Fibroblast of lung (primary cell): ENCODE measurements at regions not wholly inside any gene's neighbourhood (a gene's known extent, or its start where the extent isn't known, plus 50 kb on each side); places are given as distances from the start of the nearest gene placed in this dataset.

Source experiments
- DNase-seq, 2 donors: peaks; one replicate each; pipeline versions ENCODE4 v3.0.0 to v3.0.0-alpha.2; 2010; ENCODE audit warnings: low read depth in 2 of 2
- H2AFZ ChIP-seq: 2 replicates; pipeline ENCODE4 v1.5.1; 2012; ENCODE audit warnings: low read length, control low read depth, inconsistent platforms
- H3K27ac ChIP-seq: 2 replicates; pipeline ENCODE4 v1.5.1; 2011; ENCODE audit warnings: low read length, control low read depth; ENCODE audit not compliant: insufficient read depth
- H3K27me3 ChIP-seq: 2 replicates; pipeline ENCODE4 v1.5.1; 2011; ENCODE audit warnings: mild to moderate bottlenecking, low read length; ENCODE audit not compliant: control insufficient read depth, insufficient read depth
- H3K36me3 ChIP-seq: 2 replicates; pipeline ENCODE4 v1.5.1; 2011; ENCODE audit warnings: low read length; ENCODE audit not compliant: control insufficient read depth, insufficient read depth
- H3K4me1 ChIP-seq: 2 replicates; pipeline ENCODE4 v1.5.1; 2011; ENCODE audit warnings: low read length; ENCODE audit not compliant: control insufficient read depth, insufficient read depth; ENCODE audit errors: extremely low read depth
- H3K4me2 ChIP-seq: 2 replicates; pipeline ENCODE4 v1.5.1; 2011; ENCODE audit warnings: low read length, control low read depth; ENCODE audit not compliant: insufficient read depth; ENCODE audit errors: extremely low read depth
- H3K4me3 ChIP-seq, 4 experiments: fragments of 200-600 bp in 1 of 4; sonication (generic) in 1 of 4; replicated peaks in 1 of 4; 2 replicates each; pipeline ENCODE4 v1.5.1; 2011 to 2016; ENCODE audit warnings: low read length in 4 of 4, low read depth in 3 of 4, mild to moderate bottlenecking in 3 of 4, control low read depth in 2 of 4, inconsistent platforms in 1 of 4, mixed read lengths in 1 of 4; ENCODE audit not compliant: insufficient read depth in 1 of 4; ENCODE audit errors: control extremely low read depth in 1 of 4
- H3K79me2 ChIP-seq: 2 replicates; pipeline ENCODE4 v1.5.1; 2012; ENCODE audit warnings: mild to moderate bottlenecking, low read length, inconsistent platforms; ENCODE audit not compliant: control insufficient read depth, insufficient read depth
- H3K9ac ChIP-seq: 2 replicates; pipeline ENCODE4 v1.5.1; 2011; ENCODE audit warnings: mild to moderate bottlenecking, low read length, control low read depth; ENCODE audit not compliant: insufficient read depth
- H3K9me3 ChIP-seq: 2 replicates; pipeline ENCODE4 v1.5.1; 2012; ENCODE audit warnings: low read depth, low read length; ENCODE audit not compliant: control insufficient read depth, insufficient read depth
- H4K20me1 ChIP-seq: 2 replicates; pipeline ENCODE4 v1.5.1; 2011; ENCODE audit warnings: low read length; ENCODE audit not compliant: control insufficient read depth, insufficient read depth; ENCODE audit errors: extremely low read depth
- CTCF ChIP-seq, 2 donors: IDR thresholded peaks in 1 of 2; conservative IDR thresholded peaks in 1 of 2; 1 replicate in 1 of 2; 2 replicates in 1 of 2; pipeline ENCODE4 v1.5.1; 2011 to 2012; ENCODE audit warnings: low read length in 2 of 2, control low read depth in 1 of 2, inconsistent platforms in 1 of 2, low read depth in 1 of 2, mild to moderate bottlenecking in 1 of 2
- EZH2 ChIP-seq: IDR thresholded peaks from 2 replicates; pipeline ENCODE4 v1.5.1; 2012; ENCODE audit warnings: low read length, control low read depth, mild to moderate bottlenecking; ENCODE audit errors: missing control alignments

- TF ChIP-seq EZH2 (no peak), CTCF (conservative IDR thresholded peaks at IDR 0.05 in 1 of 2, IDR thresholded peaks at IDR 0.05 in 1 of 2; ENCODE audit: low read depth in 1 of 2, low read length in 2 of 2) (no peak)
- Histone ChIP-seq H3K4me2 (no peak overlapping the region), H3K36me3 (no peaks in the 10 kb centered on the region), H3K9ac (no peak overlapping the region), H2AFZ (no peak overlapping the region), H3K79me2 (no peaks in the 10 kb centered on the region), H3K9me3 (no peaks in the 10 kb centered on the region), H3K4me3 (no peak overlapping the region), H3K27me3 (no peaks in the 10 kb centered on the region), H3K4me1 (no peaks in the 10 kb centered on the region), H4K20me1 (no peaks in the 10 kb centered on the region), H3K27ac (no peak overlapping the region)
- DNase-seq: no peak
These were observed 696.8 kb upstream of the MBL2 start for GRCh38 chr10:53469383-53469782.

- Histone ChIP-seq H4K20me1 (no peaks in the 10 kb centered on the region), H3K27me3 (no peaks in the 10 kb centered on the region), H3K36me3 (no peaks in the 10 kb centered on the region), H2AFZ (no peak overlapping the region), H3K4me1 (no peaks in the 10 kb centered on the region), H3K9ac (no peak overlapping the region), H3K27ac (no peak overlapping the region), H3K79me2 (no peaks in the 10 kb centered on the region), H3K9me3 (no peaks in the 10 kb centered on the region), H3K4me3 (no peak overlapping the region), H3K4me2 (no peak overlapping the region)
- TF ChIP-seq EZH2 (no peak), CTCF (conservative IDR thresholded peaks at IDR 0.05 in 1 of 2, IDR thresholded peaks at IDR 0.05 in 1 of 2; ENCODE audit: low read depth in 1 of 2, low read length in 2 of 2) (no peak)
- DNase-seq: no peak
These were observed 691.0 kb upstream of the MBL2 start for GRCh38 chr10:53463539-53463938.

- no peaks in the 10 kb centered on the region for H4K20me1 ChIP-seq
- no peaks in the 10 kb centered on the region for H3K79me2 ChIP-seq
- no peaks in the 10 kb centered on the region for H3K36me3 ChIP-seq
- H3K27ac ChIP-seq: no peak overlapping the region
- H3K4me2 ChIP-seq: no peak overlapping the region
- no peaks in the 10 kb centered on the region for H3K9me3 ChIP-seq
- no peak overlapping the region for H3K9ac ChIP-seq
- H3K4me3 ChIP-seq: no peak overlapping the region
- DNase-seq: no peak
- no peak overlapping the region for H2AFZ ChIP-seq
- TF ChIP-seq EZH2 (no peak), CTCF (conservative IDR thresholded peaks at IDR 0.05 in 1 of 2, IDR thresholded peaks at IDR 0.05 in 1 of 2; ENCODE audit: low read depth in 1 of 2, low read length in 2 of 2) (no peak)
- no peaks in the 10 kb centered on the region for H3K4me1 ChIP-seq
- no peaks in the 10 kb centered on the region for H3K27me3 ChIP-seq
These were observed 685.4 kb upstream of the MBL2 start for GRCh38 chr10:53458007-53458406.
